ENCODE measurements at regions not wholly inside any gene's neighbourhood (a gene's known extent, or its start where the extent isn't known, plus 50 kb on each side); places are given as distances from the start of the nearest gene placed in this dataset. TPM values are rescaled to one million over a fixed set of nuclear protein-coding genes. Genes with fewer than 3 reads are reported as not detected.

- Mint-ChIP-seq H3K4me1 (peaks cover 5% of the 10 kb centered on the region), H3K27me3 (ENCODE audit: insufficient read depth, low read depth) (no peaks in the 10 kb centered on the region), H3K4me3 (no peak overlapping the region), H3K36me3 (no peaks in the 10 kb centered on the region), H3K9me3 (no peaks in the 10 kb centered on the region), H3K27ac (no peak overlapping the region)
- Histone ChIP-seq H3F3A (ENCODE audit: low read depth) (no peaks in the 10 kb centered on the region), H2AFZ (replicated peaks) (no peak overlapping the region), H3K79me2 (ENCODE audit: low read depth) (no peaks in the 10 kb centered on the region), H3K9ac (no peak overlapping the region), H3K4me3 (no peak overlapping the region), H3K27me3 (no peaks in the 10 kb centered on the region), H3K4me1 (no peaks in the 10 kb centered on the region), H3K9me3 (ENCODE audit: low read depth) (no peaks in the 10 kb centered on the region), H4K20me1 (ENCODE audit: low read depth) (no peaks in the 10 kb centered on the region), H3K36me3 (no peaks in the 10 kb centered on the region), H3K27ac (no peak overlapping the region), H3K4me2 (no peak overlapping the region)
- no peak for DNase-seq (ENCODE audit: low spot score)
- no peak for TF ChIP-seq CTCF (IDR thresholded peaks at IDR 0.05)
- no peak for TF ChIP-seq EZH2phosphoT487 (IDR thresholded peaks at IDR 0.05)
- no peak for TF ChIP-seq EZH2 (IDR thresholded peaks at IDR 0.05)
Observed at GRCh38 chr6:137815692-137816091, 51.4 kb upstream of the TNFAIP3 start.

- DNase-seq (ENCODE audit: low spot score) = no peak
- TF ChIP-seq CTCF (IDR thresholded peaks at IDR 0.05) (no peak), EZH2phosphoT487 (IDR thresholded peaks at IDR 0.05) (no peak), EZH2 (IDR thresholded peaks at IDR 0.05) (no peak)
- H3K27ac Mint-ChIP-seq = no peak overlapping the region
- Histone ChIP-seq H3K9ac (no peak overlapping the region), H3F3A (ENCODE audit: low read depth) (no peaks in the 10 kb centered on the region), H3K27me3 (no peaks in the 10 kb centered on the region), H2AFZ (replicated peaks) (no peak overlapping the region), H4K20me1 (ENCODE audit: low read depth) (no peaks in the 10 kb centered on the region), H3K4me1 (no peaks in the 10 kb centered on the region), H3K36me3 (no peaks in the 10 kb centered on the region), H3K4me3 (no peak overlapping the region), H3K4me2 (no peak overlapping the region), H3K79me2 (ENCODE audit: low read depth) (no peaks in the 10 kb centered on the region), H3K27ac (no peak overlapping the region), H3K9me3 (ENCODE audit: low read depth) (no peaks in the 10 kb centered on the region)
- no peaks in the 10 kb centered on the region for H3K36me3 Mint-ChIP-seq
- no peaks in the 10 kb centered on the region for H3K9me3 Mint-ChIP-seq
- H3K4me1 Mint-ChIP-seq = peaks cover 5% of the 10 kb centered on the region
- H3K4me3 Mint-ChIP-seq = no peak overlapping the region
- no peaks in the 10 kb centered on the region for H3K27me3 Mint-ChIP-seq (ENCODE audit: insufficient read depth, low read depth)
Observed at GRCh38 chr6:137816133-137816579, 50.9 kb upstream of the TNFAIP3 start.

GRCh38 chr6:137816688-137817618 lies 50.1 kb upstream of the TNFAIP3 start:
- no peaks in the 10 kb centered on the region for H3K9me3 ChIP-seq (ENCODE audit: low read depth)
- no peaks in the 10 kb centered on the region for H3K9me3 Mint-ChIP-seq
- H3K27me3 Mint-ChIP-seq (ENCODE audit: insufficient read depth, low read depth) = no peaks in the 10 kb centered on the region
- H3K27ac ChIP-seq = no peak overlapping the region
- no peak for DNase-seq (ENCODE audit: low spot score)
- H3K27ac Mint-ChIP-seq = no peak overlapping the region
- no peak overlapping the region for H2AFZ ChIP-seq (replicated peaks)
- H3K27me3 ChIP-seq = no peaks in the 10 kb centered on the region
- no peaks in the 10 kb centered on the region for H3F3A ChIP-seq (ENCODE audit: low read depth)
- H3K4me1 ChIP-seq = no peaks in the 10 kb centered on the region
- H3K4me2 ChIP-seq = no peak overlapping the region
- no peaks in the 10 kb centered on the region for H3K36me3 ChIP-seq
- no peak for TF ChIP-seq EZH2phosphoT487 (IDR thresholded peaks at IDR 0.05)
- TF ChIP-seq CTCF (IDR thresholded peaks at IDR 0.05) = no peak
- TF ChIP-seq EZH2 (IDR thresholded peaks at IDR 0.05) = no peak
- H3K4me1 Mint-ChIP-seq = no peaks in the 10 kb centered on the region
- H3K36me3 Mint-ChIP-seq = no peaks in the 10 kb centered on the region
- no peak overlapping the region for H3K9ac ChIP-seq
- no peak overlapping the region for H3K4me3 ChIP-seq
- H4K20me1 ChIP-seq (ENCODE audit: low read depth) = no peaks in the 10 kb centered on the region
- no peak overlapping the region for H3K4me3 Mint-ChIP-seq
- no peaks in the 10 kb centered on the region for H3K79me2 ChIP-seq (ENCODE audit: low read depth)

Small RNA genes in the stretch of these regions (small RNA-seq; reads per million reads assigned to genes)
- not detected for gene RF00019

All from neural progenitor cell (in vitro differentiated cells).